Tongue (tissue), 1 donor: ENCODE measurements at regions not wholly inside any gene's neighbourhood (a gene's known extent, or its start where the extent isn't known, plus 50 kb on each side); places are given as distances from the start of the nearest gene placed in this dataset.
A peak's percentile ranks its signal among the peaks of the same experiment; 100 is the strongest.

ENCODE experiments used
- DNase-seq: peaks from one replicate; pipeline ENCODE4 v3.0.0-alpha.2; 2015

- no peak for DNase-seq
Measured at GRCh38 chr2:133812826-133813617, 244.8 kb upstream of the NCKAP5 start.

GRCh38 chr2:133814890-133815289, 246.6 kb upstream of the NCKAP5 start:
- DNase-seq, result no peak

DNA sequence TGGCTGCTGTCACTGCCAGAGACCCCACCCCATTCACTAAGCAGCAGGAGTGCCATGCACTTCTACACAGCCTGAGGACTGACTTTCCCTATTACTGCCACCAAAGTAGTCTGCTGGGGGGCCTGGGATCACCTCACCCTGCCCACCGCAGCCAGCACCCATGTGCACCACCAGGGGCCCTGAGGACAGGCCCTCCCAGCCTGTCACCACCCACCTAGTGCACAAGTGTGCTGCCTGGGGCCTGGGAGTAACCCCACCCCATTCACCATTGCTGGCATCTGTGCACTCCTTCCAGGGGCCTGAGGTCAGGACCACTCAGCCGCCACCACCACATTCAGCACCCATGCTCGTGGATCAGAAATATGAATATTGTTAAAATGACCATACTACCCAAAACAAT, 247.8 kb upstream of the NCKAP5 start:
- DNase-seq, result no peak

GRCh38 chr2:133817680-133818566, 249.7 kb upstream of the NCKAP5 start:
- DNase-seq, result no peak

DNA sequence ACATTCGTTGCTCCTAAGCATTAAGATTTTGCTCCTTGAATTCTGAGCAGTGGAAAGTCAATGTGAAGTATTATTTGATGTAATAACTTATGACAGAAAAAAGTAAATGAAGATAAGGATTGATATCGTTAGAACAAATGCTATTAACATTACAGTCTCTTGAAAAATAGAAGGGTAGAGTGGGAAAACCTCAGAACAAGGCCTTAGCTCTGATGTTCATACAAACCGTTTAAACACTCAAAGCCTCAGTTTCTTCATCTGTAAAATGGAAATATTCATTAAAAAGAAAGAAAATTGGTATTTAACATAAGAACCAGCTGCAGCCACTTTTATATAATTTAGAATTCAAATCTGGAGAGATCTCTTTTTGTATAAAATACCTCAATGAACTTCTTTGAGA, 250.4 kb upstream of the NCKAP5 start:
- no peak for DNase-seq

DNA sequence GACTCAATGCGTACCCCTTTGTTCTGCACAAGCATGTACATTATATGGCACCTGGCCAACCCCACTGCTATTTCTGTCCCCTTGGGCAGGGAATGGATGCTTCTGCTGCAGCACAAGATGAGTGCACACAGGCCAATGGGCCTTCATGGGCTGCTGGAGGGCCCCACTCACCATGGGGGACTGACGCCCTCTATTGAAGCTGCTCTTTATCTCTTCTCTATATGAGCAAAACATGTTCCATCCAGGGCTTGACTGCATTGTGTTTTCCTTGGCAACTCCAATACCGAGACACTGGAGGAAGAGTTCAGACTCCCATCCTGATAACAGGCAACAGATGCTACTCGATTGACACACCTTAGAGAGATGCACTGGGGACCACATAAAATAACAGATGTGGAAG, 251.6 kb upstream of the NCKAP5 start:
- peak; percentile 44 for DNase-seq

DNA sequence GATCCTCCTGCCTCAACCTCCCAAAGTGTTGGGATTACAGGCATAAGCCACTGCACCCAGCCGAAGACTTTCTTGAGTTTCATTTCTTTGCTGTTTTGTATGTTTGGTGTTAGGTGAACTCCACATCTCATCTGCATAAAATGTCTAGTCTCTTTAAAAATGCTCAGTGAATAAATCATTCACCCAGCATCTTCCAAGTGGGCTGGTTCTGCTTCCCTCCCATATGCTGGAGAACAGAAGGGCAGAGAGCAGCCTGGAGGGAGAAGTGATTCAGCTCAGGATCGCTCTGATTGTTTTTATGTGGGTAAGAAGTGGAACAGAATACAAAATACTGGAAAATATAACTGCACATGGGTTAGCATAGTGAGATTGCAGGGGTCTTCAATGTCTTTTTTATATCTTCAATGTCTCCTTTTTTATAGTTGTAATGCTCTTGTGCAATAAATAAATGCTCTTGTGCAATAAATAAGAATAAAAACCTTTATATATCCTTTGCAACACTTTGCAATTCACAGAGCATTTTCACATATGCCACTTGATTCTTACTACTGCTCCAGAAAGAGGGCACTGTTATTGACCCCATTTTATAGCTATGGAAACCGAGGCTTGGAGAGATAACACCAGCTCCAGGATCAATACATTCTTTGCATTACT, 253.0 kb upstream of the NCKAP5 start:
- no peak for DNase-seq

GRCh38 chr2:133822517-133823225, 254.4 kb upstream of the NCKAP5 start:
- no peak for DNase-seq

GRCh38 chr2:133823226-133823550, 254.9 kb upstream of the NCKAP5 start:
- no peak for DNase-seq

DNA sequence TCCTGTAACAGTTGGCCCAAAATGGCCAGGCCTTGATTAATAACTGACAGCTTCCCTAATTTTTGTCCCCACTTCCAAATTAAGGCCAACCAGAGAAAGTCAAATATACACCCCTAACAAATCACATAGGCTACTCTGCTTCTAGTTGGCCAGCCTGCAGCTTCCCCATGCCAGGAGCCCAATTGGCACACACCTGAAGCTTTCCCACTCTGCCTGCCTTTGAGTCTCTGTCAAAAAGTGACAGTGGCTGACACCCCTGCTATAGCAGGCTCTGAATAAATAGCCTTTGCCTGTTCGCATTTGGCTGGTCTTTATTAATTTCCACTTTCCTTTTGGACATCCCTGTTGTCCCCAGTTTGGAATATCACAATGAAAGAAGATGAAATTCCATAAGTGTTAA, 256.6 kb upstream of the NCKAP5 start:
- DNase-seq, result no peak

DNA sequence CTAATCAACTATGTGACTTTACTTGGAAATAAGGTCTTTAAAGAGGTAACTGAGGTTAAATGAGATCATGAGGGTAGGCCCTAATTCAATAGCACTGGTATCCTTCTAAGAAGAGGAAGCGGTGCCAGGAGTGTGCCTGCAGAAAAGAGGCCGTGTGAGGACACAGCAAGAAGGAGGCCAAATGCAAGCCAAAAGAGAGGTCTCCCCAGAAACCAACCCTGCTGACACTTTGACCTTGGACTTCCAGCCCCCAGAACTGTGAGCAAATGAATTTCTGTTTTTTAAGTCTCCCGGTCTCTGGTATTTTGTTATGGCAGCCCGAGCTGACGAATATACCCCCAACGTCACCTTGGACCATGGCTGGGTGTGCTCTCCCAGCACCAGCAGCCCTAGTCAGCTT, 257.5 kb upstream of the NCKAP5 start:
- DNase-seq, result no peak

DNA sequence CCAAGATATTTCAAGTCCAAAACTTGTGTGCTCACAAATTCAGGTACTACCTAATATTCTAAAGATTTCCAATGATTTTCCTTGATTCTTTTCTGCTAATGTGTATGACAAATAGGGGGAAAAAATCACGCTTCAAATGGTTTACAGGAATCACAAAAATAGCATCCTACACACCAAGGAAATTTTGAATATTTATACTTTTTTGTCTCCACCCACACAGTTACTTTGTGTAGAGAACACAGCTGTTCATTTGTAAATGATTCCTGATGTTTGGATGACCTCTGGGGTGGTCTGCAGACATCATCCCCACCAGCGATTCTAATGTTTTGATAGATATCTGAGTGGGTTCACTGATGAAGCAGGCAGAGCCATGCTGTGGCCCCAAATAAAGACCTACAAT, 260.6 kb upstream of the NCKAP5 start:
- DNase-seq, result no peak

GRCh38 chr2:133829450-133830020, 261.3 kb upstream of the NCKAP5 start:
- DNase-seq, result no peak

- DNase-seq, result no peak
Measured at GRCh38 chr2:133833746-133834145, 265.5 kb upstream of the NCKAP5 start.

- no peak for DNase-seq
Measured at GRCh38 chr2:133835821-133836619, 267.8 kb upstream of the NCKAP5 start.

DNA sequence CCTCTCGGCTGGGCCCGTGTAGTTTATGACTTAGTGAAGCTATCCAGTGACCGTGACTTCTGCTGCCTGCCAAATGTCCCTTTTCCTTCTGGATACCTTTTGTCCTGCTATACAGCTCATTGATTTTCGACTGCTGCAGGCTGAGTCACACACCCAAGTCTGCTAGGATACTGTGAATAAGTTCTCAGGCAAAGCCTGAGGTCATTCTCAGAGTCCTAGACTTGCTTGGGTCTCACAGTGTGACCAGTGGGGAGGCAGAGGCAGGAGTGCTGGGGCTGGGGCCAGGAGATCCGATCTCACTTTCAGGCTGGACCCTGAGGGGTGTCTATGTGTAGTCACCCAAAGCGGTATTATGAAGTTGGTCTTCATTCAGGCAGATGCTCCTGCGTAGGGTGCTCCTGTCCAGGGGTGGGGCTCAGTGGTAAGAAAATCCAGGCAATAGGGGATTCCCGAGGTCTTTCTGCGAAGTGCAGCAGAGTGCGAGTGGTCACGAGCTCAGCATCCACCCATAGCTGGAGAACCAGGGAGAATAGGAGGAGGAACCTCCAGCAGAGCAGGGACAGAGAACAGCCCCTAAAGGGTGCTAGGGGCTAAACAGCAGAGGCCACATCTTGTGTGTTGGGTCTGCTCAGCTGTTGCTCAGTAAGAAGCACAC, 268.6 kb upstream of the NCKAP5 start:
- no peak for DNase-seq

DNA sequence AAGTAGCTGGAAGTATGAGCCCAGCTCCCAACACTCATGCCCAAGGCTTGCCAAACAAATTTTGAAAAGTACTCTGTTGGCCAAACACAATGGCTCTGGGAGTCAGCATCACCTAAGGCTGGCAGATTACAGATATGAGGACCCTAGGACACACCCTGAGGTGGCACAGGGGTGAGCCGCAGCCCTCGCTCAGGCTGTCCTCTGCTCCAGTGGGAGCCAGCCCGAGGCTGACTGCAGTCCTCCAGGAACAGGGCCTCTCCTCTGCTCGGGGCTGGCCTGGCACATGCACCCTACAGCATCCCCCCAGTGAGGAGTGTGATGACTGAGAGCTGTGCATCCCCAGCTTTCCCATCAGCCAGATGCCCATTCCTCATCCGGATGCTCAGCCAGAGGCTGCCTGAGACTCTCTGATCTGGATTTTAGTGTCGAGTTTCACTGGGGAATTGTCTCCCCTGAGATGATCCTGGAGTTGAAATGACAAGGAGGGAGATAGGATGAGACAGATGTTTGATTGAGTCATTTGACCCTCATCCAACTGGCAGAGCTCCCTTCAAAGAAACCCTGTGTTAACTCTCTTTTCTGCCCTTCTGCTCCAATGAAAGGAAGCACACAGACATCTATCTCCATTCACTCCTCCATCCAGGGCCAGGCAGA, 269.3 kb upstream of the NCKAP5 start:
- DNase-seq, result peak; percentile 65

DNA sequence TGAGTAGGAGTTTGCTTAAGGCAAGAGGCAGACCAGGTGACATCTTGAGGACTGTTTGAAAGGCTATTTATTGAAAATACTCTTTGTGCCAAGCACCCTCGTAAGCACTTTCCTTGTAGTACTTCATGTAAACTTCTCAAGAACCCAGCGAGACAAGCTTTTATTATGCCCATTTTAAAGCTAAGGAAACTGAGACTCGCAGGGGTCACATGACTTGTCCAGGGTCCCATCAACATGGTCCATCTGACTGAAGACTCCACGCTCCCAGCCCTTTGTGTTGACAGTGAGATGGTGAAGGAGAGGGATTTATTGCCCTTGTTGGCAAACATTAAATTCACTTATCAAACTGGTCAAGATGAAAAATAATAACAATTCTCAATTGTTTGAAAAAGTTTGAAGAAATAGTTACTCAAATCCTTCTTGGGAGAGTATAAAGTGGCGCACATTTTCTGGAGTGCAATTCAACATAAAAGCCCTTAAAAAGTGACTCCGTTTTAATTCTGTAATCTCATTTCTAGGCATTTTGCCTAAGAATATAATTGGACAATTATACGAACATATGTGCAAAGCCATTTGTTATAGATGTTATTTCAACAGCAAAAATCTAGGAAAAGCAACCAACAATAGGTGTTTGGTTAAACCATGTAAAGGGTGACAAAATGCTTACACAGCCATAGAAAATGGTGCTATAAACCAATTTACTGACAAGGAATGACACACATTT, 270.5 kb upstream of the NCKAP5 start:
- peak; percentile 52 for DNase-seq

GRCh38 chr2:133839677-133840076, 271.4 kb upstream of the NCKAP5 start:
- DNase-seq, result no peak

DNA sequence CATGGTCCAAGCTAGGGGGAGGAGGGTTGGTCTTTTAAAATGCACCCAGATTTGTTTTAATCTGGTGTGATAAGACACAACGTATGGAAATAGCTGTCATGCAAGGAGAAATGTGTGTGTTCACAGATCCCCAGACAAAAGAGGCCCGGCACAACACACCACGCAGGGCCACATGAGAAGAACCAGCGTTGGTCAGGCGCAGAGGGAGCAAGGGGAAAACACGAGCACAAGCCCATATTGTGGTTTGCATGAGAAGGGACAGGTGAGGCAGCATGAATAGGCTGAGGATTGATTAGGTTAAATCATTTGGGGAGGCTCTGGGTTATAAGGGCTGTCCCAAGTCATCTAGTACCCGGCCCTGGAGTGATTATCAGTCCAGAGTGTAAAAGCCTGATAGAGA, 272.5 kb upstream of the NCKAP5 start:
- no peak for DNase-seq
